Large intestine (tissue), 3 donors: ENCODE measurements at regions not wholly inside any gene's neighbourhood (a gene's known extent, or its start where the extent isn't known, plus 50 kb on each side); places are given as distances from the start of the nearest gene placed in this dataset.

Experiments
- DNase-seq, 2 donors: peaks; one replicate each; pipeline versions ENCODE4 v3.0.0 to v3.0.0-alpha.2; 2013
- H3K27ac ChIP-seq: one replicate; pipeline ENCODE4 v1.5.1; 2013; ENCODE audit warnings: low read length
- H3K27me3 ChIP-seq: 2 replicates; pipeline ENCODE4 v1.6.1; 2013; ENCODE audit warnings: low read length; ENCODE audit not compliant: control insufficient read depth, insufficient read depth
- H3K36me3 ChIP-seq: 2 replicates; pipeline ENCODE4 v1.6.1; 2013; ENCODE audit warnings: low read length; ENCODE audit not compliant: control insufficient read depth, insufficient read depth
- H3K4me1 ChIP-seq: one replicate; pipeline ENCODE4 v1.6.1; 2013; ENCODE audit warnings: low read length; ENCODE audit not compliant: control insufficient read depth, insufficient read depth
- H3K4me3 ChIP-seq: one replicate; pipeline ENCODE4 v1.5.1; 2013; ENCODE audit warnings: low read length
- H3K9me3 ChIP-seq: one replicate; pipeline ENCODE4 v1.6.1; 2013; ENCODE audit warnings: mild to moderate bottlenecking, low read depth, low read length, moderate library complexity; ENCODE audit not compliant: control insufficient read depth
- WGBS: methylation state at CpG from one replicate; pipeline ENCODE4 v1.1.5; 2013; ENCODE audit warnings: low lambda C conversion rate; ENCODE audit not compliant: insufficient coverage; 5-methylcytosine and 5-hydroxymethylcytosine counted together

GRCh38 chr5:52692039-52692438 lies 95.7 kb upstream of the ITGA1 start:
- Histone ChIP-seq H3K4me3 (no peak overlapping the region), H3K9me3 (no peaks in the 10 kb centered on the region), H3K36me3 (no peaks in the 10 kb centered on the region), H3K4me1 (no peaks in the 10 kb centered on the region), H3K27ac (no peak overlapping the region), H3K27me3 (no peaks in the 10 kb centered on the region)
- no peak for DNase-seq

- H3K27me3 ChIP-seq = no peaks in the 10 kb centered on the region
- DNase-seq = no peak
- H3K4me1 ChIP-seq = no peaks in the 10 kb centered on the region
- no CpG with 5 or more reads among the region's 1 CpG for WGBS
- no peaks in the 10 kb centered on the region for H3K9me3 ChIP-seq
- no peak overlapping the region for H3K4me3 ChIP-seq
- H3K36me3 ChIP-seq = no peaks in the 10 kb centered on the region
- H3K27ac ChIP-seq = no peak overlapping the region
Measured at GRCh38 chr5:52692606-52693005, 95.1 kb upstream of the ITGA1 start.

- H3K9me3 ChIP-seq = no peaks in the 10 kb centered on the region
- H3K36me3 ChIP-seq = no peaks in the 10 kb centered on the region
- no peak overlapping the region for H3K4me3 ChIP-seq
- H3K27ac ChIP-seq = no peak overlapping the region
- DNase-seq = no peak
- H3K27me3 ChIP-seq = no peaks in the 10 kb centered on the region
- no peaks in the 10 kb centered on the region for H3K4me1 ChIP-seq
Measured at GRCh38 chr5:52693280-52693679, 94.4 kb upstream of the ITGA1 start.

- no peaks in the 10 kb centered on the region for H3K9me3 ChIP-seq
- no CpG with 5 or more reads among the region's 1 CpG for WGBS
- no peak overlapping the region for H3K27ac ChIP-seq
- DNase-seq = no peak
- no peak overlapping the region for H3K4me3 ChIP-seq
- H3K36me3 ChIP-seq = no peaks in the 10 kb centered on the region
- H3K27me3 ChIP-seq = no peaks in the 10 kb centered on the region
- no peaks in the 10 kb centered on the region for H3K4me1 ChIP-seq
Measured at GRCh38 chr5:52693836-52694235, 93.9 kb upstream of the ITGA1 start.

GRCh38 chr5:52694648-52695047 lies 93.1 kb upstream of the ITGA1 start:
- Histone ChIP-seq H3K27me3 (no peaks in the 10 kb centered on the region), H3K36me3 (no peaks in the 10 kb centered on the region), H3K9me3 (no peaks in the 10 kb centered on the region), H3K27ac (no peak overlapping the region), H3K4me3 (no peak overlapping the region), H3K4me1 (no peaks in the 10 kb centered on the region)
- WGBS = 100% methylated on average over 2 of the region's 3 CpGs
- DNase-seq = no peak

GRCh38 chr5:52702877-52703276 lies 84.8 kb upstream of the ITGA1 start:
- DNase-seq = no peak
- no CpG with 5 or more reads among the region's 2 CpGs for WGBS
- Histone ChIP-seq H3K36me3 (no peaks in the 10 kb centered on the region), H3K27me3 (no peaks in the 10 kb centered on the region), H3K27ac (no peak overlapping the region), H3K4me1 (no peaks in the 10 kb centered on the region), H3K4me3 (no peak overlapping the region), H3K9me3 (no peaks in the 10 kb centered on the region)

- Histone ChIP-seq H3K4me1 (no peaks in the 10 kb centered on the region), H3K9me3 (no peaks in the 10 kb centered on the region), H3K27me3 (no peaks in the 10 kb centered on the region), H3K4me3 (no peak overlapping the region), H3K36me3 (no peaks in the 10 kb centered on the region), H3K27ac (no peak overlapping the region)
- no peak for DNase-seq
Measured at GRCh38 chr5:52703321-52703720, 84.4 kb upstream of the ITGA1 start.

- DNase-seq = no peak
- H3K4me1 ChIP-seq = no peaks in the 10 kb centered on the region
- H3K27ac ChIP-seq = no peak overlapping the region
- no peak overlapping the region for H3K4me3 ChIP-seq
- H3K36me3 ChIP-seq = no peaks in the 10 kb centered on the region
- H3K9me3 ChIP-seq = no peaks in the 10 kb centered on the region
- H3K27me3 ChIP-seq = no peaks in the 10 kb centered on the region
Measured at GRCh38 chr5:52705720-52706119, 82.0 kb upstream of the ITGA1 start.

GRCh38 chr5:52706775-52707174 lies 80.9 kb upstream of the ITGA1 start:
- H3K9me3 ChIP-seq = no peaks in the 10 kb centered on the region
- no peaks in the 10 kb centered on the region for H3K27me3 ChIP-seq
- H3K27ac ChIP-seq = no peak overlapping the region
- no CpG with 5 or more reads among the region's 5 CpGs for WGBS
- H3K4me1 ChIP-seq = peaks cover 4% of the 10 kb centered on the region
- H3K4me3 ChIP-seq = no peak overlapping the region
- DNase-seq = no peak
- H3K36me3 ChIP-seq = no peaks in the 10 kb centered on the region

GRCh38 chr5:52707616-52708015 lies 80.1 kb upstream of the ITGA1 start:
- no peak for DNase-seq
- Histone ChIP-seq H3K4me3 (no peak overlapping the region), H3K27me3 (no peaks in the 10 kb centered on the region), H3K9me3 (no peaks in the 10 kb centered on the region), H3K4me1 (peaks cover 4% of the 10 kb centered on the region), H3K36me3 (no peaks in the 10 kb centered on the region), H3K27ac (no peak overlapping the region)
- no CpG with 5 or more reads among the region's 2 CpGs for WGBS

- no peaks in the 10 kb centered on the region for H3K9me3 ChIP-seq
- H3K4me1 ChIP-seq = peaks cover 4% of the 10 kb centered on the region
- no peak for DNase-seq
- H3K36me3 ChIP-seq = no peaks in the 10 kb centered on the region
- no peak overlapping the region for H3K4me3 ChIP-seq
- WGBS = 80% methylated on average over 1 of the region's 1 CpG
- H3K27me3 ChIP-seq = no peaks in the 10 kb centered on the region
- H3K27ac ChIP-seq = no peak overlapping the region
Measured at GRCh38 chr5:52708463-52708862, 79.3 kb upstream of the ITGA1 start.
